ENCODE measurements at regions not wholly inside any gene's neighbourhood (a gene's known extent, or its start where the extent isn't known, plus 50 kb on each side); places are given as distances from the start of the nearest gene placed in this dataset.

DNA sequence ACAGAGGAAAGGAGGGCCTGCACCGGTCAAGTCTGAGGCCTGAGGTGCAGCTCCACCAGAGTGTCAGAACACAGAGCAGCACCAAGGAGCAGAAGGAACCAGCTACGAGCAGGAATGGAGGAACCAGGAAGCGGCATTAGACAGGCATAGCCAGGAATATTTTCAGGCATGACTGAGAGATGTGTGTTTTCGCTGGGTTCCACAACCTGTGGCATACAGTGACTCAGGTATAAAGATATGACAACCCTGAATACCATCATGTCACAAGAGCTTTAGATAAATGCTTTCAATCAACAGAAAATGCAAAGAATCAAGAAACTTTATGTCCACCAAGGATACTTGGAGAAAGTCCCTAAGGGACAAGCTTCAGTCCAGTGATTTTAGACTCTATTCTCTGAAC, 189.3 kb upstream of the NRIP1 start:
- Histone ChIP-seq H3K27ac (no peak overlapping the region), H3K27me3 (replicated peaks) (no peaks in the 10 kb centered on the region), H3K36me3 (replicated peaks) (no peaks in the 10 kb centered on the region), H3K4me3 (ENCODE audit: low read depth, low read length) (no peak overlapping the region)
- no peak for DNase-seq
- TF ChIP-seq, protein P1, sequence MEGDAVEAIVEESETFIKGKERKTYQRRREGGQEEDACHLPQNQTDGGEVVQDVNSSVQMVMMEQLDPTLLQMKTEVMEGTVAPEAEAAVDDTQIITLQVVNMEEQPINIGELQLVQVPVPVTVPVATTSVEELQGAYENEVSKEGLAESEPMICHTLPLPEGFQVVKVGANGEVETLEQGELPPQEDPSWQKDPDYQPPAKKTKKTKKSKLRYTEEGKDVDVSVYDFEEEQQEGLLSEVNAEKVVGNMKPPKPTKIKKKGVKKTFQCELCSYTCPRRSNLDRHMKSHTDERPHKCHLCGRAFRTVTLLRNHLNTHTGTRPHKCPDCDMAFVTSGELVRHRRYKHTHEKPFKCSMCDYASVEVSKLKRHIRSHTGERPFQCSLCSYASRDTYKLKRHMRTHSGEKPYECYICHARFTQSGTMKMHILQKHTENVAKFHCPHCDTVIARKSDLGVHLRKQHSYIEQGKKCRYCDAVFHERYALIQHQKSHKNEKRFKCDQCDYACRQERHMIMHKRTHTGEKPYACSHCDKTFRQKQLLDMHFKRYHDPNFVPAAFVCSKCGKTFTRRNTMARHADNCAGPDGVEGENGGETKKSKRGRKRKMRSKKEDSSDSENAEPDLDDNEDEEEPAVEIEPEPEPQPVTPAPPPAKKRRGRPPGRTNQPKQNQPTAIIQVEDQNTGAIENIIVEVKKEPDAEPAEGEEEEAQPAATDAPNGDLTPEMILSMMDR (IDR thresholded peaks at IDR 0.05; ENCODE audit: low read depth, low read length, missing control alignments): no peak
- in situ Hi-C loops (cut with HindIII; ENCODE audit: low pct_ligation_motif_present, low sequenced_read_pairs): no loop called here

DNA sequence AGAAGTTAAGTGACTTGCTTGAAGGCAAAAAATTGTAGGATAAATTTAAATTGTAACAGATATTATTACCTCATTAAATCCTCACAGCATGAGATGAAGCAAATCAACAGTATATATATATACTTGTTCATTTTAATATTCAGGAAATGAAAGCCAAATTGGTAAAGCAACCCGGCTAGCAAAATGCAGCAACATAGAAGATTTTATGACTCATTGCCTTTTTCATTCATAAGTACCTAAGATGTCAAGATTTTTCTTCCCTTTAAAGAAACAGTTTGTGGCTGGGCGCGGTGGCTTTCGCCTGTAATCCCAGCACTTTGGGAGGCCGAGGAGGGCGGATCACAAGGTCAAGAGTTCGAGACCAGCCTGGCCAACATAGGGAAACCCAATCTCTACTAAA, 190.5 kb upstream of the NRIP1 start:
- no peak overlapping the region for H3K4me3 ChIP-seq (ENCODE audit: low read depth, low read length)
- in situ Hi-C loops (cut with HindIII; ENCODE audit: low pct_ligation_motif_present, low sequenced_read_pairs): no loop called here
- no peak overlapping the region for H3K27ac ChIP-seq
- H3K36me3 ChIP-seq (replicated peaks): no peaks in the 10 kb centered on the region
- no peak for DNase-seq
- TF ChIP-seq, protein P1 (IDR thresholded peaks at IDR 0.05; ENCODE audit: low read depth, low read length, missing control alignments): no peak
- no peaks in the 10 kb centered on the region for H3K27me3 ChIP-seq (replicated peaks)

DNA sequence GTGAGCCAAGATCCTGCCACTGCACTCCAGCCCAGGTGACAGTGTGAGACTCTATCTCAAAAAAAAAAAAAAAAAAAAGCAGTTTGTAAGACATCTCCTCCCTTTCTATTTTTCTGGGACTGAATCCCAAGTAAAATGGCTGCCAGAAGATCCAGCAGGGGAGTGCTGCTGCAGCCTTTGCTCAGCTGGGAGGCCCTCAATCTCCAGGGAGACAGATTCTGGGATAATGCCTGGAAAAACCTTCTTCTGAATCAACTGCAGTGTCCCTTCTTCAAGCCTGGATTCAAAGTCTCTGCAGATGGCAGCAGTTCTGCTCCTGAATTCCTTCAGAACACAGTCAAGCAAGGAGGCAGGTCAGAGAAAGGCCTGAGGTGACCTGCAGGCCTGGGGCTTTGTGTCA, 191.0 kb upstream of the NRIP1 start:
- no peaks in the 10 kb centered on the region for H3K36me3 ChIP-seq (replicated peaks)
- no peaks in the 10 kb centered on the region for H3K27me3 ChIP-seq (replicated peaks)
- TF ChIP-seq, protein P1 (IDR thresholded peaks at IDR 0.05; ENCODE audit: low read depth, low read length, missing control alignments): no peak
- in situ Hi-C loops (cut with HindIII; ENCODE audit: low pct_ligation_motif_present, low sequenced_read_pairs): no loop called here
- no peak overlapping the region for H3K27ac ChIP-seq
- H3K4me3 ChIP-seq (ENCODE audit: low read depth, low read length): no peak overlapping the region
- no peak for DNase-seq

DNA sequence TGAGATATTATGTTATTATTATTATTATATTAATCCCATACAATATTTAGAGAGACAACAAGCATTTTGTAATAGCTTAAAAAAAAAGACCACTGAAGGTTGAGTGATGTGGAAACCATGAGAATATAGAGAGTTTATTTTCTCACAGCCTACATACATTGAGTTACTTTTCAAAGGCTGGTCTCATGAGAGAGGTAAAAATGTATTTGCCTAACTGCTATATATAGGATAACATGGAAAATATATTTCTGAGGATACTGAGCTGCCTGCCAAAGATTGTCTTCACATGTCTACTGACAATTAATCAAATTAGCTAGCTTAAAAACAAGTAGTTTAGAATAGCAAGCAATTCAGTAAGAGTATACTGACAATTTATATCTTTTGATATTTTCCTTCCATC, 192.2 kb upstream of the NRIP1 start:
- H3K27me3 ChIP-seq (replicated peaks): no peaks in the 10 kb centered on the region
- no peak overlapping the region for H3K27ac ChIP-seq

DNA sequence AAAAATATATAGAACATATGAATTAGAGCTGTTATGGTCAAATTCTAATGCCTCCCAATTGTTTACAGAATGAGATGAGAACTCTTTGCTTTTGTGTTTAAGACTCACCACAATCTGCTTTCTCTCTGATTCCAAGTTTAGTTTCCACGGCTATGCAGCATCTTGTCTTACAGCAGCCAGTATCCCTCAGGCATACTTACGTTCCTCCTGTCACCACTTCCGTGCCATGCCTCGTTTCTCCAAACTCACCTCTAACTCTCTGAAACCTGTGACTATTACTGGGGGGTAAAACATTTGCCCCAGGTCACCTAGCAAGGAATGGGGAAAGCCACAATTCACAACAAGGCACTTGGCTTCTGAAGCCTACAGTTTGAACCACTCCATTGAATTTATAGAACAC, 192.8 kb upstream of the NRIP1 start:
- Histone ChIP-seq H3K4me3 (ENCODE audit: low read depth, low read length) (no peak overlapping the region), H3K27ac (no peak overlapping the region), H3K27me3 (replicated peaks) (no peaks in the 10 kb centered on the region), H3K36me3 (replicated peaks) (no peaks in the 10 kb centered on the region)
- in situ Hi-C loops (cut with HindIII; ENCODE audit: low pct_ligation_motif_present, low sequenced_read_pairs): no loop called here
- TF ChIP-seq, protein P1 (IDR thresholded peaks at IDR 0.05; ENCODE audit: low read depth, low read length, missing control alignments): no peak
- DNase-seq: no peak

More for the DNA sequence above, 192.2 kb upstream of the NRIP1 start:
- no peaks in the 10 kb centered on the region for H3K36me3 ChIP-seq (replicated peaks)
- DNase-seq: no peak
- in situ Hi-C loops (cut with HindIII; ENCODE audit: low pct_ligation_motif_present, low sequenced_read_pairs): no loop called here
- H3K4me3 ChIP-seq (ENCODE audit: low read depth, low read length): no peak overlapping the region
- TF ChIP-seq, protein P1 (IDR thresholded peaks at IDR 0.05; ENCODE audit: low read depth, low read length, missing control alignments): no peak

DNA sequence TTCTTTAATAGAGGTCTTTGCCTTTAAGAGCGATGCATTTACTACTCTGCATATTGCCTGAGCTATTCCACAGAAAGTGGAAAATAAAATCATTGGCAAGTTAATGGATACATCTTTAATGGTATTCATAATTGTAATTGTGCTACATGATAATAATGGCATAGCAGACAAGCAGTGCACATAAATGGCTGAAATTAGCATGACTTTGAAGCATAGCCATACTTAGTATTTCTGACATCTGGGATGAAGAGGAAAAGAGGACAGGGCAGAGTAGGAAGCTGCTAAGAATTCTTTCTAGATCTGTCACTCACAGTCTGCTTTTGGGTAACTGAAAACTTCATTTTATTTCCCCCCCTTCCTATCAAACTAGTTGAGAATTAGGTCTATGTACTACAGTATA, 195.0 kb upstream of the NRIP1 start:
- TF ChIP-seq, protein P1 (IDR thresholded peaks at IDR 0.05; ENCODE audit: low read depth, low read length, missing control alignments): no peak
- H3K4me3 ChIP-seq (ENCODE audit: low read depth, low read length): no peak overlapping the region
- in situ Hi-C loops (cut with HindIII; ENCODE audit: low pct_ligation_motif_present, low sequenced_read_pairs): no loop called here
- DNase-seq: no peak
- H3K27me3 ChIP-seq (replicated peaks): no peaks in the 10 kb centered on the region
- no peak overlapping the region for H3K27ac ChIP-seq
- no peaks in the 10 kb centered on the region for H3K36me3 ChIP-seq (replicated peaks)

Measured in brain microvascular endothelial cell (primary cell).